H4 (cell line): ENCODE measurements at regions not wholly inside any gene's neighbourhood (a gene's known extent, or its start where the extent isn't known, plus 50 kb on each side); places are given as distances from the start of the nearest gene placed in this dataset.

Experiments used
- DNase-seq: peaks from one replicate; pipeline ENCODE4 v3.0.0-alpha.2; 2015; ENCODE audit warnings: low spot score

GRCh38 chr17:34420254-34420766, 57.3 kb upstream of the CCL1 start:
- DNase-seq: peak; percentile 46

DNA sequence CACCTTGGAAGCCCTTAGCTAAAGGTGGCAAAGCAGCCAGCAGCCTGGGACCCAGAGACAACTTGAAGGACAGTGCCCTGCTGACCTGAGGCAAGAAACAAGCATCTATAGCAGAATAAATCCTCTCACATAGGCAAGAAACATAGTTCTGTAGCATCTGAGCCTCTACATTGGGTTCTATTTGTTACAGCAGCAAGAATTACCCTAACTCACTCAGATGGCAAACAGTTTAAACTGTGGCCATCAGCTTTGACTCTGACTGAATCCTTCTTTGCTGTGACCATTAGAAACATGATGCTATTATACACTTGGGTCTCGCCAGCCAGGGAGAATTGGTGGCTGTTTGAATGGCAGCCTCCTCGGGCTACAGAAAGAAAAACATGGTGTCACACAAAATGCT, 53.1 kb upstream of the CCL1 start:
- no peak for DNase-seq

DNA sequence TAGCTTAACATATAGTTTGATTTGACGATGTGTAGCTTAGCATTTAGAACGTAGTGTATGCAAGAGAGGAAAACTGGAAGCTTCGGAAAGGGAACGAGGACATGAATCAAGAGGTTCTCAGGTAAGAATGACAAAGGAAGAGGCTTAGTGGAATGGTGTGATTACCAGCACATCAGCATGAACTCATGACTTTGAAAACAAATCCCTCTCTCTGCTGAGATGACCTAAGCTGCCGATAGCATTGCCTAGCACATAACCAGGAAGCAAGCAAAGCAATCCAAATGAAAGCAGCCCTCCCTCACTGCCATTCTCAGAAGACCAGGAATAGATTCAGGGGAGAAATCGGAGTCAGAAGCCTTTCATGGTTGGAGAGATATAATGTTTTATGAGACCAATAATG, 51.3 kb upstream of the CCL1 start:
- DNase-seq: no peak

DNA sequence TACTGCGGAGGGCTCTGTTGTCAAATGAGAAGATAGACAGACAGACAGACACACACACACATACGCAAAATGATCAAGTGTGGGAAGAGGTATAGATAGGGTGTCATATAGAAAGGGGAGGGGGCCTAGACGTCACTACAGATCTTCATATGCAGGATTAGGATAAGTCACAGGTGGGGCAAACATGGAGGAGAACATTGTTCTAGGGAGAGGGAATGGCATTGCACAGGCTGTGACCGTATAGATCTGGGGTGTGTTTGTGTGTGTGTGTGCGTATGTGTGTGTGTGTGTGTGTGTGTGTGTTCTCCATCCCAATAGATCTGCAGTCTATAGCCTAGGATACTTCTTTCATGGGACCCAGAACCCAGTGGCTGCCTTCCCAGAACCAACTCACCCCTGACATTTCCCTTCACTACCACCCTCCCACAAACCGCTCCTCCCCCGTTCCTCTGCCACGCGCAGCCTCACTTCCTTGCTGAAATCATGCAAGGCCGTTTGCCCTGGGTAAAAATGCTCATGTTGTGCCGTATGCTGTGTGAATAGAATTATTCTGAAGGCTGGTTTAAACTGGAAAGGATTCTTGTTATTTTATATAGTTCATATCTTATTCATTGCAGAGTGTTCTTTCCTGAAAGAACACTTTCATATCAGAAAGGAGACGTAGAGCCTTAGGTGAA, 50.5 kb upstream of the CCL1 start:
- DNase-seq: no peak

- DNase-seq: no peak
Observed at GRCh38 chr17:34412965-34413441, 50.0 kb upstream of the CCL1 start.
